ENCODE measurements at regions not wholly inside any gene's neighbourhood (a gene's known extent, or its start where the extent isn't known, plus 50 kb on each side); places are given as distances from the start of the nearest gene placed in this dataset.

- TF ChIP-seq CTCF (IDR thresholded peaks at IDR 0.05) = no peak
- TF ChIP-seq POLR2A (IDR thresholded peaks at IDR 0.05) = no peak
- TF ChIP-seq EP300 (IDR thresholded peaks at IDR 0.05) = no peak
These were observed 188.1 kb upstream of the NRXN1 start for GRCh38 chr2:51220080-51220479.
